GM12878 (cell line): ENCODE measurements at regions not wholly inside any gene's neighbourhood (a gene's known extent, or its start where the extent isn't known, plus 50 kb on each side); places are given as distances from the start of the nearest gene placed in this dataset.

Source experiments
- CTCF ChIP-seq, 3 experiments: IDR thresholded peaks in 2 of 3; conservative IDR thresholded peaks in 1 of 3; 2 replicates each; pipeline ENCODE4 v1.5.1; 2011; ENCODE audit warnings: low read depth in 3 of 3, low read length in 3 of 3, mild to moderate bottlenecking in 3 of 3, control low read depth in 2 of 3, moderate library complexity in 2 of 3, inconsistent platforms in 1 of 3, mixed read lengths in 1 of 3; ENCODE audit not compliant: control insufficient read depth in 2 of 3, insufficient read depth in 1 of 3; ENCODE audit errors: extremely low read depth in 1 of 3
- ESRRA ChIP-seq: IDR thresholded peaks from 2 replicates; pipeline ENCODE4 v1.6.1; 2012; ENCODE audit warnings: mild to moderate bottlenecking, low read length, improper control_type of control experiment
- EZH2 ChIP-seq: IDR thresholded peaks from 2 replicates; pipeline ENCODE4 v1.6.1; 2012; ENCODE audit warnings: low read depth, mild to moderate bottlenecking, control low read depth, inconsistent platforms, low read length, borderline replicate concordance; ENCODE audit not compliant: control insufficient read depth
- HDAC6 ChIP-seq: fragments of 200-600 bp; sonication (generic); IDR thresholded peaks from one replicate; pipeline ENCODE4 v1.8.0; 2017; ENCODE audit warnings: antibody characterized with exemption; ENCODE audit not compliant: unreplicated experiment
- IKZF1 ChIP-seq: fragments of 450-650 bp; conservative IDR thresholded peaks from 2 replicates; pipeline ENCODE4 v1.6.1; 2017; ENCODE audit warnings: antibody characterized with exemption, mild to moderate bottlenecking
- MTA2 ChIP-seq: fragments of 450-650 bp; IDR thresholded peaks from 2 replicates; pipeline ENCODE4 v1.6.1; 2016; ENCODE audit warnings: low read depth, mild to moderate bottlenecking, moderate library complexity
- POLR2A ChIP-seq: IDR thresholded peaks from 2 replicates; pipeline ENCODE4 v1.6.1; 2011; ENCODE audit warnings: low read depth, mild to moderate bottlenecking, low read length
- RAD21 ChIP-seq: IDR thresholded peaks from 2 replicates; pipeline ENCODE4 v1.6.1; 2011; ENCODE audit warnings: mild to moderate bottlenecking, low read depth, low read length, moderate library complexity; ENCODE audit not compliant: insufficient read depth
- REST ChIP-seq: IDR thresholded peaks from 2 replicates; pipeline ENCODE4 v1.6.1; 2012; ENCODE audit warnings: mild to moderate bottlenecking, low read depth, low read length

GRCh38 chr3:137610723-137611122 is 153.4 kb upstream of the SOX14 start:
- TF ChIP-seq ESRRA (no peak), EZH2 (no peak), IKZF1 (no peak), RAD21 (no peak), CTCF (IDR thresholded peaks at IDR 0.05 in 2 of 3, conservative IDR thresholded peaks at IDR 0.05 in 1 of 3; ENCODE audit: control insufficient read depth in 2 of 3, extremely low read depth in 1 of 3, insufficient read depth in 1 of 3, low read depth in 3 of 3, low read length in 3 of 3) (no peak), MTA2 (no peak), REST (no peak), POLR2A (no peak), HDAC6 (no peak)
